ENCODE measurements at regions not wholly inside any gene's neighbourhood (a gene's known extent, or its start where the extent isn't known, plus 50 kb on each side); places are given as distances from the start of the nearest gene placed in this dataset.
A peak's percentile ranks its signal among the peaks of the same experiment; 100 is the strongest.

DNA sequence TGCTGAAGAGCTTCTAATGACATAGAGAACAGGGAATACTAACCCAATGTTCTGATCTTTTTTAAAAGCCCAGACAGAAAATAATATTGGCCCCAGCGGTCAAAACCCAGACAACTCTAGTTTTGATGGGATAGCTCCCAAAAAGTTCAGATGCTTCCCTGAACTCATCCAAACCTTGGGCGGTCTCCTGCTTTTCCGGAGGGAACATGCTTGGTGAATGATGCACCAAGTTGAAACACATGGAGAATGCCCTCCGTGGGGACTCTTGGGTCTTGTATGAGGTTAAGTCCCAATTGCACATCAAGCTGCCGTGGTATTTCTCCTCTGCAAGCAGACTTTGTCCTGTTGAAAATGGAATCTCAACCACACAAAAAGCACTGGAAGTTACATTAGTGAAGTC lies 120.7 kb upstream of the CTAGE1 start:
- no peak overlapping the region for H3K27ac ChIP-seq
- H3K9me3 ChIP-seq: no peaks in the 10 kb centered on the region
- DNase-seq (no peak), FAIRE-seq (no peak), ATAC-seq (peak in 1 of 4 donors; percentile 42)
- H3K36me3 ChIP-seq: no peaks in the 10 kb centered on the region
- intact Hi-C loops (cut with DNase I): no loop called here
- H3K4me1 ChIP-seq: no peaks in the 10 kb centered on the region
- no peak overlapping the region for H3K4me3 ChIP-seq
- no peaks in the 10 kb centered on the region for H3K27me3 ChIP-seq
- 84 to 91% methylated on average over 5 of the region's 5 CpGs for WGBS, 2 donors
- TF ChIP-seq, protein P1, sequence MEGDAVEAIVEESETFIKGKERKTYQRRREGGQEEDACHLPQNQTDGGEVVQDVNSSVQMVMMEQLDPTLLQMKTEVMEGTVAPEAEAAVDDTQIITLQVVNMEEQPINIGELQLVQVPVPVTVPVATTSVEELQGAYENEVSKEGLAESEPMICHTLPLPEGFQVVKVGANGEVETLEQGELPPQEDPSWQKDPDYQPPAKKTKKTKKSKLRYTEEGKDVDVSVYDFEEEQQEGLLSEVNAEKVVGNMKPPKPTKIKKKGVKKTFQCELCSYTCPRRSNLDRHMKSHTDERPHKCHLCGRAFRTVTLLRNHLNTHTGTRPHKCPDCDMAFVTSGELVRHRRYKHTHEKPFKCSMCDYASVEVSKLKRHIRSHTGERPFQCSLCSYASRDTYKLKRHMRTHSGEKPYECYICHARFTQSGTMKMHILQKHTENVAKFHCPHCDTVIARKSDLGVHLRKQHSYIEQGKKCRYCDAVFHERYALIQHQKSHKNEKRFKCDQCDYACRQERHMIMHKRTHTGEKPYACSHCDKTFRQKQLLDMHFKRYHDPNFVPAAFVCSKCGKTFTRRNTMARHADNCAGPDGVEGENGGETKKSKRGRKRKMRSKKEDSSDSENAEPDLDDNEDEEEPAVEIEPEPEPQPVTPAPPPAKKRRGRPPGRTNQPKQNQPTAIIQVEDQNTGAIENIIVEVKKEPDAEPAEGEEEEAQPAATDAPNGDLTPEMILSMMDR (IDR thresholded peaks at IDR 0.05): no peak

DNA sequence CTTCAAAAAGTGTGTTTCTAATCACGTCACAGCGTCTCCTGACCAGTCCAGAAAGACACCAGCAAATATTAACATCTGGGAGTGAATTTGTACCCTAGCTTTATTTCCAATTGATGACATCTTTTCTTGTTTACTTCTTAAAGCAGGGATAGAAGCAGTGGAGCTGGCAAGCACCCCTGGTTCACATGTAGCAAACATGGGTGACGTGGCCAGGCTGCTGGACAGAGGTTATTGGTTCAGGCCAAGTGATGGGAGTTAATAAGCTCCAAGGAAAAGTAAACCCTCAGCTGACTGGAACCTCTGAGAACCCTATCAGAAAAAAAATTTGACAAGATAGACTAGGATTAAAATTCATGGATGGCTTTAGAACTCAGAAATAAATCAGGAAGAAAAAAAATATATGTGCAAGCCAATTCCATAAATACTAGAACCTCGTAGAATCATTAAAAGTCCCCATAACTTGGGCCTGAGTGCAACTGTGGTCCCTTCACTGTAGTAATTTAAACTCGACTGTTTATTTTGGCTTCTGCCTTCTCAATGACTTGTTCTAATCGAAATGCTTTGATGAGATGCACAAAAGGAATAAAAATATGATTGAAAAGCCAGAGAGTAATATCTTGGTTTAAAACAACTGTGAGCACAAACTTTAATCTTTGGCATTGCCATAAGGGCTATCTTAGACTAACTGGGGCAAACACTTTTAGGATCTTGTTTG lies 121.5 kb upstream of the CTAGE1 start:
- Histone ChIP-seq H3K27me3 (no peaks in the 10 kb centered on the region), H3K4me3 (no peak overlapping the region), H3K9me3 (no peaks in the 10 kb centered on the region), H3K27ac (no peak overlapping the region), H3K4me1 (no peaks in the 10 kb centered on the region), H3K36me3 (no peaks in the 10 kb centered on the region)
- TF ChIP-seq, protein P1 (IDR thresholded peaks at IDR 0.05): no peak
- DNase-seq (no peak), ATAC-seq (no peak), FAIRE-seq (no peak)
- 79 to 87% methylated on average over 6 of the region's 6 CpGs for WGBS, 2 donors
- intact Hi-C loops (cut with DNase I): no loop called here

DNA sequence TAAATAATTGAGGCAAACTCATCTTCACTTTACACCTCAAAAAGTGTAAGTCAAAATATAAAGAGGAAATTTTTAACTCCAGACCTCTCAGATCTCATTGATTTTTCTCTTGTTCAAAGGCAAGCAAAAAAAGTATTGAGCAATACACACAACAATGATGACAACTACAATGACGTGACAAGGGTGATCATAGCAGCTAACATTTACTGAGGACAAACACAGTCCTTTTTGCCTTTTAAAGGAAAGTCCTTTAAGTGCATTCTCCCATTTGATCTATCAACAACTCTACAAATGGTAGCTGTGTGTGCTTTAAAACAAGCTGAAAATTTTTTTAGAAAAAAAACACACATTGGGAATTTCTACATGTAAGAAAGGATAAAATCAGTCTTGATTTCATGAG lies 123.5 kb upstream of the CTAGE1 start:
- 24 to 34% methylated on average over 1 of the region's 1 CpG for WGBS, 2 donors

DNA sequence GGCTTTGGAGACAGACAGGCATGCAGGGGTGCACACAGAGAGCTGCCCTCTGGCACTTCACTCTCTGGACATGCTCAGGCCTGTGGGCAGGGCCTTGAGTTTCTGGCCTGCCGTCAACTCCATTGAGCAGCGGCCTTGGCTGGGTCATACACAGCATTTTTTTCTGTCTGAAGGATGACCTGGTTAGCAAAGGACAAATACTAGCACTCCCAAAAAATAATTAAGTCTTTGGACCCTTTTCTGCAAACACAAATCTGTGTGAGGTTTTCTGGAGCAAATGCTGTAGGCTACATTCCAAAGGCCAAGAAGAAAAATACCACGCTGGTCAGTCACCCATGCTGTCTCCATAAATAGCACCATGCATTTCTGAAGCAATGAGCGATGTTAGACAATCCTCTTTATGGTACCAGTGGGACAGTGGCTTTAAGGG lies 124.7 kb upstream of the CTAGE1 start:
- Histone ChIP-seq H3K36me3 (no peaks in the 10 kb centered on the region), H3K4me3 (no peak overlapping the region), H3K9me3 (no peaks in the 10 kb centered on the region), H3K27ac (no peak overlapping the region), H3K27me3 (no peaks in the 10 kb centered on the region), H3K4me1 (no peaks in the 10 kb centered on the region)
- TF ChIP-seq, protein P1 (IDR thresholded peaks at IDR 0.05): no peak
- DNase-seq (no peak), FAIRE-seq (no peak), ATAC-seq (peak in 3 of 4 donors; percentile 39 to 65 (median 43))
- intact Hi-C loops (cut with DNase I): no loop called here
- 71 to 72% methylated on average over 4 of the region's 4 CpGs for WGBS, 2 donors

More for the DNA sequence above, 123.5 kb upstream of the CTAGE1 start:
- H3K4me1 ChIP-seq: no peaks in the 10 kb centered on the region
- no peaks in the 10 kb centered on the region for H3K36me3 ChIP-seq
- no peaks in the 10 kb centered on the region for H3K27me3 ChIP-seq
- intact Hi-C loops (cut with DNase I): no loop called here
- ATAC-seq: no peak
- TF ChIP-seq, protein P1 (IDR thresholded peaks at IDR 0.05): no peak
- no peak overlapping the region for H3K4me3 ChIP-seq
- no peak overlapping the region for H3K27ac ChIP-seq
- no peak for DNase-seq
- FAIRE-seq: no peak
- H3K9me3 ChIP-seq: no peaks in the 10 kb centered on the region

DNA sequence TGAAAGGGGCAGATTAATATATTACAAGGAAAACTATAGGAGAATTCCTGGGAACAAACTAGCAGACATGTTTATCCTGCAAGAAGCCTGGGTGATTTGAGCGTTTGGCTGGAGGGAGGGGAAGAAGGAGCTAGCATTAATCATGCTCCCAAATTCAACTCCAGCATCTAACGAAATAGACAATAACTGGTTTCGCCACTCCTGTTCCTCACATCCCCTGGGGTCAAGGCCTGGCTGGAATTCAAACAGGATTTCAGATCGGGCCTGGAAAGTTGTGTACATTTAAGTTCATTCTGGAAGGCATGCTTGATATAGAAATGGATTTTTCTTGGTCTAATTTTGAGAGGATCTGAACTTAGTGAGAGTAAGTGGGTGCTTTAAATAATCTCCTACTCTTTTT lies 126.1 kb upstream of the CTAGE1 start:
- FAIRE-seq (no peak), DNase-seq (no peak), ATAC-seq (peak in 1 of 4 donors; percentile 24)
- H3K27ac ChIP-seq: no peak overlapping the region
- H3K4me1 ChIP-seq: no peaks in the 10 kb centered on the region
- 58 to 60% methylated on average over 4 of the region's 4 CpGs for WGBS, 2 donors
- no peaks in the 10 kb centered on the region for H3K27me3 ChIP-seq
- TF ChIP-seq, protein P1 (IDR thresholded peaks at IDR 0.05): no peak
- H3K36me3 ChIP-seq: no peaks in the 10 kb centered on the region
- intact Hi-C loops (cut with DNase I): no loop called here
- H3K9me3 ChIP-seq: no peaks in the 10 kb centered on the region
- no peak overlapping the region for H3K4me3 ChIP-seq
